WTC11 (cell line): ENCODE measurements at regions not wholly inside any gene's neighbourhood (a gene's known extent, or its start where the extent isn't known, plus 50 kb on each side); places are given as distances from the start of the nearest gene placed in this dataset.

ENCODE experiments used
- ATAC-seq: fragments of 200-7000 bp; cut with Tn5 transposase; 2 replicates; pipeline ENCODE4 v1.10.0; 2021; ENCODE audit warnings: mild to moderate bottlenecking, moderate library complexity
- CTCF ChIA-PET: fragments of 300-600 bp; sonication (Branson Sonifier 250); formaldehyde crosslinking; loops from one replicate; lab custom pipeline; 2021; ENCODE audit warnings: antibody characterized with exemption; lab: Charles Lee
- POLR2A ChIA-PET: fragments of 350-600 bp; sonication (Branson Sonifier 250); formaldehyde crosslinking; loops from one replicate; lab custom pipeline; 2021; ENCODE audit warnings: antibody characterized with exemption; lab: Charles Lee
- DNase-seq: peaks from one replicate; pipeline ENCODE4 v3.0.0; 2021; ENCODE audit warnings: low spot score
- H3K27ac Mint-ChIP-seq: 2 replicates; pipeline ENCODE4 v1.8.0; 2021; ENCODE audit warnings: mixed read lengths
- H3K27me3 Mint-ChIP-seq: 2 replicates; pipeline ENCODE4 v1.8.0; 2021; ENCODE audit warnings: low read depth, mild to moderate bottlenecking, moderate library complexity, mixed read lengths
- H3K36me3 Mint-ChIP-seq: 2 replicates; pipeline ENCODE4 v1.8.0; 2021; ENCODE audit warnings: mixed read lengths
- H3K4me1 Mint-ChIP-seq: 2 replicates; pipeline ENCODE4 v1.8.0; 2022; ENCODE audit warnings: mixed read lengths
- H3K4me3 Mint-ChIP-seq: 2 replicates; pipeline ENCODE4 v1.8.0; 2021; ENCODE audit warnings: mild to moderate bottlenecking, moderate library complexity, mixed read lengths
- H3K9me3 Mint-ChIP-seq: 2 replicates; pipeline ENCODE4 v1.8.0; 2021; ENCODE audit warnings: mixed read lengths
- ATF6 ChIP-seq: sonication (generic); formaldehyde crosslinking; IDR thresholded peaks from 2 replicates; pipeline ENCODE4 v1.8.1; 2023; ENCODE audit warnings: mild to moderate bottlenecking, missing genetic modification reagents
- ELF4 ChIP-seq: sonication (generic); formaldehyde crosslinking; IDR thresholded peaks from 2 replicates; pipeline ENCODE4 v1.8.1; 2022; ENCODE audit warnings: low read depth, mild to moderate bottlenecking, moderate library complexity, missing genetic modification reagents
- FOXK1 ChIP-seq: sonication (generic); formaldehyde crosslinking; IDR thresholded peaks from 2 replicates; pipeline ENCODE4 v1.8.0; 2022; ENCODE audit warnings: mild to moderate bottlenecking, moderate library complexity, missing genetic modification reagents
- GRHL2 ChIP-seq: fragments of 250-450 bp; sonication (Bioruptor Pico); IDR thresholded peaks from 2 replicates; pipeline ENCODE4 v1.8.0; 2022; ENCODE audit warnings: mild to moderate bottlenecking, moderate library complexity; ENCODE audit not compliant: insufficient replicate concordance, severe bottlenecking
- JAZF1 ChIP-seq: fragments of 250-450 bp; sonication (Bioruptor Pico); IDR thresholded peaks from 2 replicates; pipeline ENCODE4 v1.9.0; 2021; ENCODE audit warnings: moderate library complexity, mild to moderate bottlenecking, inconsistent platforms
- NR1H2 ChIP-seq: sonication (generic); formaldehyde crosslinking; IDR thresholded peaks from 2 replicates; pipeline ENCODE4 v1.9.0; 2021; ENCODE audit warnings: mild to moderate bottlenecking, moderate library complexity, missing genetic modification reagents
- NR2C2 ChIP-seq: sonication (generic); formaldehyde crosslinking; IDR thresholded peaks from 2 replicates; pipeline ENCODE4 v1.8.0; 2022; ENCODE audit warnings: mild to moderate bottlenecking, missing genetic modification reagents
- RELA ChIP-seq: sonication (generic); formaldehyde crosslinking; IDR thresholded peaks from 2 replicates; pipeline ENCODE4 v1.8.1; 2022; ENCODE audit warnings: missing genetic modification reagents, mild to moderate bottlenecking, borderline replicate concordance
- STAT6 ChIP-seq: sonication (generic); formaldehyde crosslinking; conservative IDR thresholded peaks from 2 replicates; pipeline ENCODE4 v1.8.1; 2023; ENCODE audit warnings: mild to moderate bottlenecking, low read depth, missing genetic modification reagents, moderate library complexity
- TEAD1 ChIP-seq: sonication (generic); formaldehyde crosslinking; IDR thresholded peaks from 2 replicates; pipeline ENCODE4 v1.8.0; 2022; ENCODE audit warnings: mild to moderate bottlenecking, missing genetic modification reagents
- TEAD4 ChIP-seq: sonication (generic); formaldehyde crosslinking; IDR thresholded peaks from 2 replicates; pipeline ENCODE4 v1.8.0; 2022; ENCODE audit warnings: mild to moderate bottlenecking, missing genetic modification reagents
- ZNF121 ChIP-seq: sonication (generic); formaldehyde crosslinking; IDR thresholded peaks from 2 replicates; pipeline ENCODE4 v1.8.0; 2023; ENCODE audit warnings: missing genetic modification reagents
- ZNF232 ChIP-seq: sonication (generic); formaldehyde crosslinking; IDR thresholded peaks from 2 replicates; pipeline ENCODE4 v1.8.0; 2022; ENCODE audit warnings: mild to moderate bottlenecking, missing genetic modification reagents
- ZNF396 ChIP-seq: fragments of 250-450 bp; sonication (Bioruptor Pico); IDR thresholded peaks from 2 replicates; pipeline ENCODE4 v1.8.0; 2021; ENCODE audit warnings: mild to moderate bottlenecking, moderate library complexity, borderline replicate concordance
- ZNF416 ChIP-seq: fragments of 250-450 bp; sonication (Bioruptor Pico); IDR thresholded peaks from 2 replicates; pipeline ENCODE4 v1.9.0; 2021; ENCODE audit warnings: mild to moderate bottlenecking, inconsistent platforms
- ZNF532 ChIP-seq: fragments of 250-450 bp; sonication (Bioruptor Pico); IDR thresholded peaks from 2 replicates; pipeline ENCODE4 v1.9.0; 2021; ENCODE audit warnings: mild to moderate bottlenecking, borderline replicate concordance
- TF ChIP-seq, protein P1 (sequence below): sonication (generic); formaldehyde crosslinking; IDR thresholded peaks from 2 replicates; pipeline ENCODE4 v1.8.0; 2023; ENCODE audit warnings: missing genetic modification reagents
- TF ChIP-seq, protein P2 (sequence below): sonication (generic); formaldehyde crosslinking; IDR thresholded peaks from 2 replicates; pipeline ENCODE4 v1.8.0; 2022; ENCODE audit warnings: mild to moderate bottlenecking, missing genetic modification reagents

- ChIA-PET POLR2A (no interaction called here), CTCF (no interaction called here)
- no peaks in the 10 kb centered on the region; the same call in 1 of the 2 replicates for H3K27me3 Mint-ChIP-seq
- peaks cover 15% of the 10 kb centered on the region for H3K9me3 Mint-ChIP-seq
- no peak for ATAC-seq
- no peak for DNase-seq
- TF ChIP-seq ZNF121 (CRISPR knock-in tag) (no peak), NR1H2 (CRISPR knock-in tag) (no peak), ZNF532 (CRISPR knock-in tag) (no peak)
- TF ChIP-seq, protein P1, sequence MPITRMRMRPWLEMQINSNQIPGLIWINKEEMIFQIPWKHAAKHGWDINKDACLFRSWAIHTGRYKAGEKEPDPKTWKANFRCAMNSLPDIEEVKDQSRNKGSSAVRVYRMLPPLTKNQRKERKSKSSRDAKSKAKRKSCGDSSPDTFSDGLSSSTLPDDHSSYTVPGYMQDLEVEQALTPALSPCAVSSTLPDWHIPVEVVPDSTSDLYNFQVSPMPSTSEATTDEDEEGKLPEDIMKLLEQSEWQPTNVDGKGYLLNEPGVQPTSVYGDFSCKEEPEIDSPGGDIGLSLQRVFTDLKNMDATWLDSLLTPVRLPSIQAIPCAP (CRISPR knock-in tag): no peak
- TF ChIP-seq, all 79 proteins: peak for 0
- Mint-ChIP-seq H3K4me3 (no peak overlapping the region), H3K4me1 (peaks cover 3% of the 10 kb centered on the region; the same call in 1 of the 2 replicates), H3K36me3 (peaks cover 11% of the 10 kb centered on the region; the same call in 1 of the 2 replicates), H3K27ac (no peak overlapping the region)
Measured at GRCh38 chr13:22862478-22862877, 318.3 kb upstream of the SGCG start.

DNA sequence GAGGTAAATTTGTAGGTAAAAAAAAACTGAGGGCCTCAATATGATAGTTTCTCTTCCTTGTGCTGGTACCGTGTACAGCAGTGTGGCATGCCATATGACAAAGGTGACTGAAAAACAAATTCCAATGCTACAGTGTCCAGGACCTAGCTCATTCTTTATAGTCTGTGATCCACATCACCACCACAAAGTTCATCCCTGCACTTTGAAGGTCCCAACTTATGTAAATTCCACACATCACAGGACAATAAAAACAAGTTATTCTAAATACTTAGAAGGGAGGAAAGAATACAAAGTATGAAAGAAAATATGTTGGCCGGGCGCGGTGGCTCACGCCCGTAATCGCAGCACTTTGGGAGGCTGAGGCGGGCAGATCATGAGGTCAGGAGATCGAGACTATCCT lies 314.6 kb upstream of the SGCG start:
- Mint-ChIP-seq H3K27me3 (no peaks in the 10 kb centered on the region; the same call in 1 of the 2 replicates), H3K27ac (peak overlapping the region; percentile 30; the same call in 1 of the 2 replicates), H3K4me1 (peaks cover 8% of the 10 kb centered on the region), H3K4me3 (no peak overlapping the region), H3K36me3 (peaks cover 21% of the 10 kb centered on the region), H3K9me3 (peaks cover 34% of the 10 kb centered on the region)
- ChIA-PET POLR2A (no interaction called here), CTCF (interaction anchor here (1.4 kb wide), 1 partner anchor 65 kb away, joined by 5 read pairs; no protein-coding TSS in a partner anchor)
- DNase-seq (no peak), ATAC-seq (no peak)
- TF ChIP-seq, protein P2, sequence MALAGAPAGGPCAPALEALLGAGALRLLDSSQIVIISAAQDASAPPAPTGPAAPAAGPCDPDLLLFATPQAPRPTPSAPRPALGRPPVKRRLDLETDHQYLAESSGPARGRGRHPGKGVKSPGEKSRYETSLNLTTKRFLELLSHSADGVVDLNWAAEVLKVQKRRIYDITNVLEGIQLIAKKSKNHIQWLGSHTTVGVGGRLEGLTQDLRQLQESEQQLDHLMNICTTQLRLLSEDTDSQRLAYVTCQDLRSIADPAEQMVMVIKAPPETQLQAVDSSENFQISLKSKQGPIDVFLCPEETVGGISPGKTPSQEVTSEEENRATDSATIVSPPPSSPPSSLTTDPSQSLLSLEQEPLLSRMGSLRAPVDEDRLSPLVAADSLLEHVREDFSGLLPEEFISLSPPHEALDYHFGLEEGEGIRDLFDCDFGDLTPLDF: no peak
- TF ChIP-seq ZNF396 (CRISPR knock-in tag): no peak
- TF ChIP-seq STAT6: no peak
- TF ChIP-seq ELF4 (CRISPR knock-in tag): no peak
- TF ChIP-seq JAZF1: no peak
- no peak for TF ChIP-seq RELA (CRISPR knock-in tag)
- no peak for TF ChIP-seq TEAD1 (CRISPR knock-in tag)
- no peak for TF ChIP-seq NR2C2
- TF ChIP-seq ATF6 (CRISPR knock-in tag): no peak
- no peak for TF ChIP-seq TEAD4
- no peak for TF ChIP-seq ZNF416
- TF ChIP-seq ZNF532 (CRISPR knock-in tag): no peak
- TF ChIP-seq ZNF232 (CRISPR knock-in tag): no peak
- TF ChIP-seq GRHL2 (CRISPR knock-in tag): no peak
- no peak for TF ChIP-seq FOXK1 (CRISPR knock-in tag)
